Neuronal stem cell (in vitro differentiated cells): ENCODE measurements at regions not wholly inside any gene's neighbourhood (a gene's known extent, or its start where the extent isn't known, plus 50 kb on each side); places are given as distances from the start of the nearest gene placed in this dataset.

Source experiments
- DNase-seq: peaks from one replicate; pipeline ENCODE4 v3.0.0-alpha.2; 2013; ENCODE audit warnings: low spot score
- H2AFZ ChIP-seq: one replicate; pipeline ENCODE4 v1.6.1; 2013; ENCODE audit warnings: mild to moderate bottlenecking, low read length, inconsistent platforms
- H2AK5ac ChIP-seq: 2 replicates; pipeline ENCODE4 v1.6.1; 2013; ENCODE audit warnings: low read depth, mild to moderate bottlenecking, inconsistent platforms, low read length, moderate library complexity, mixed read lengths
- H2BK120ac ChIP-seq: 2 replicates; pipeline ENCODE4 v1.6.1; 2013; ENCODE audit warnings: low read depth, mild to moderate bottlenecking, inconsistent platforms, low read length, moderate library complexity, mixed read lengths
- H2BK12ac ChIP-seq: one replicate; pipeline ENCODE4 v1.6.1; 2013; ENCODE audit warnings: low read length, inconsistent platforms
- H2BK15ac ChIP-seq: 2 replicates; pipeline ENCODE4 v1.6.1; 2013; ENCODE audit warnings: mild to moderate bottlenecking, low read length, inconsistent platforms, mixed read lengths
- H2BK5ac ChIP-seq: one replicate; pipeline ENCODE4 v1.6.1; 2013; ENCODE audit warnings: inconsistent platforms, mild to moderate bottlenecking, low read length, moderate library complexity
- H3K14ac ChIP-seq: one replicate; pipeline ENCODE4 v1.6.1; 2013; ENCODE audit warnings: low read length, inconsistent platforms
- H3K18ac ChIP-seq: 2 replicates; pipeline ENCODE4 v1.6.1; 2013; ENCODE audit warnings: low read length, inconsistent platforms
- H3K23ac ChIP-seq: 2 replicates; pipeline ENCODE4 v1.6.1; 2013; ENCODE audit warnings: low read depth, mild to moderate bottlenecking, mixed read lengths, low read length, inconsistent platforms; ENCODE audit not compliant: poor library complexity
- H3K27ac ChIP-seq: replicated peaks from 3 replicates; pipeline ENCODE4 v1.5.1; 2013; ENCODE audit warnings: low read length, inconsistent platforms
- H3K27me3 ChIP-seq, 3 experiments: 2 replicates each; pipeline ENCODE4 v1.6.1; 2013; ENCODE audit warnings: low read length in 3 of 3, mild to moderate bottlenecking in 2 of 3, inconsistent platforms in 1 of 3, low read depth in 1 of 3, mixed read lengths in 1 of 3, moderate library complexity in 1 of 3; ENCODE audit not compliant: control insufficient read depth in 3 of 3, insufficient read depth in 3 of 3
- H3K36me3 ChIP-seq, 2 donors: replicated peaks in 1 of 2; 2 replicates each; pipeline ENCODE4 v1.6.1; 2013; ENCODE audit warnings: low read length in 2 of 2; ENCODE audit not compliant: control insufficient read depth in 2 of 2, insufficient read depth in 2 of 2
- H3K4ac ChIP-seq: 2 replicates; pipeline ENCODE4 v1.6.1; 2013; ENCODE audit warnings: inconsistent platforms, mild to moderate bottlenecking, low read length, moderate library complexity
- H3K4me1 ChIP-seq, 2 donors: 1 replicate in 1 of 2; 2 replicates in 1 of 2; pipeline ENCODE4 v1.6.1; 2013; ENCODE audit warnings: low read length in 2 of 2, low read depth in 1 of 2; ENCODE audit not compliant: control insufficient read depth in 2 of 2, insufficient read depth in 1 of 2
- H3K4me2 ChIP-seq: one replicate; pipeline ENCODE4 v1.6.1; 2013; ENCODE audit warnings: mild to moderate bottlenecking, low read length, inconsistent platforms; ENCODE audit not compliant: insufficient read depth, poor library complexity, severe bottlenecking
- H3K4me3 ChIP-seq, 2 donors: 2 replicates each; pipeline ENCODE4 v1.5.1; 2013; ENCODE audit warnings: low read length in 2 of 2, mild to moderate bottlenecking in 2 of 2, inconsistent platforms in 1 of 2, moderate library complexity in 1 of 2
- H3K79me1 ChIP-seq: one replicate; pipeline ENCODE4 v1.6.1; 2013; ENCODE audit warnings: low read depth, mild to moderate bottlenecking, inconsistent platforms, low read length, moderate library complexity
- H3K9ac ChIP-seq: one replicate; pipeline ENCODE4 v1.6.1; 2013; ENCODE audit warnings: mild to moderate bottlenecking, low read depth, low read length, inconsistent platforms; ENCODE audit not compliant: poor library complexity
- H3K9me3 ChIP-seq, 2 donors: replicated peaks in 1 of 2; 2 replicates each; pipeline versions ENCODE3 to v1.6.1; 2013; ENCODE audit warnings: low read length in 2 of 2, mild to moderate bottlenecking in 2 of 2, inconsistent platforms in 1 of 2, low read depth in 1 of 2, mixed read lengths in 1 of 2, moderate library complexity in 1 of 2; ENCODE audit not compliant: control insufficient read depth in 2 of 2, insufficient read depth in 1 of 2
- H4K8ac ChIP-seq: one replicate; pipeline ENCODE4 v1.6.1; 2013; ENCODE audit warnings: low read depth, mild to moderate bottlenecking, inconsistent platforms, low read length, moderate library complexity
- H4K91ac ChIP-seq: one replicate; pipeline ENCODE4 v1.6.1; 2013; ENCODE audit warnings: low read length, low read depth, mild to moderate bottlenecking, inconsistent platforms; ENCODE audit not compliant: poor library complexity
- WGBS, 2 donors: extraction: QIAGEN DNeasy Blood & Tissue Kit; methylation state at CpG; one replicate each; pipeline ENCODE4 v1.1.7; 2013; ENCODE audit warnings: missing lambda C conversion rate in 2 of 2, mixed read lengths in 1 of 2; ENCODE audit not compliant: insufficient read length in 2 of 2, insufficient replicate concordance in 1 of 2; ENCODE audit errors: extremely low coverage in 2 of 2; 5-methylcytosine and 5-hydroxymethylcytosine counted together

DNA sequence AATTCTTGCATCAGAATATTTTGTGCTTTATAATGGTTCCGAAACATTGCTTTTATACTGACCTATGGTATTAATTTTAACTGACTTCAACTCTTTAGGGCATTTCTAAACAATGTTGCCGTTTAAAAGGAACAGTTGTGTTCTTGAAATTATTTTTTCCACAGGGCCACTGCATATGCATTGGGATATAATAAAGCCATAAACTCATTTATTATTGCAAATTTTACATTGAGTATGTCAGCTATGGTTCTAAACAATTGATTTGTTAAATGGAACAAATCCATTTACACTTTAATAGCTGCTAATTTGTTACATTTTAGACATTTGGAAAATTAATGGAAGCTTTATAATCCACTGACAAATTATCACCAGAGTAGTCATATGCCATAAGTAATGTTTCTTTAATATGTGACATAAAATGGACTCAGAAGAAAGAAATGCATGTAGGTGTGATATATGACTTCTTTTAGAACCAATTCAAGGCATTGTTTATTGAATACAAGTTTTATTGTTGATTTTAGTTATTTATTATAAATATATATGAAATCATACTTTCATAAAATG lies 553.3 kb downstream of the TLL1 start:
- Histone ChIP-seq H2BK5ac (no peak overlapping the region), H2BK12ac (no peak overlapping the region), H2AK5ac (no peak overlapping the region), H3K18ac (no peak overlapping the region), H3K9ac (no peak overlapping the region), H3K79me1 (no peaks in the 10 kb centered on the region), H3K4me2 (no peak overlapping the region), H3K4me3 (no peak overlapping the region), H3K4me1 (no peaks in the 10 kb centered on the region), H2BK15ac (no peak overlapping the region), H3K4ac (no peak overlapping the region), H3K9me3 (no peaks in the 10 kb centered on the region), H3K36me3 (no peaks in the 10 kb centered on the region), H4K8ac (no peak overlapping the region), H3K23ac (no peak overlapping the region), H2AFZ (no peak overlapping the region), H3K14ac (no peak overlapping the region), H4K91ac (no peak overlapping the region), H3K27me3 (no peaks in the 10 kb centered on the region), H2BK120ac (no peak overlapping the region), H3K27ac (no peak overlapping the region)
- DNase-seq, result no peak
- WGBS, 2 donors, result no CpG with 5 or more reads among the region's 2 CpGs

DNA sequence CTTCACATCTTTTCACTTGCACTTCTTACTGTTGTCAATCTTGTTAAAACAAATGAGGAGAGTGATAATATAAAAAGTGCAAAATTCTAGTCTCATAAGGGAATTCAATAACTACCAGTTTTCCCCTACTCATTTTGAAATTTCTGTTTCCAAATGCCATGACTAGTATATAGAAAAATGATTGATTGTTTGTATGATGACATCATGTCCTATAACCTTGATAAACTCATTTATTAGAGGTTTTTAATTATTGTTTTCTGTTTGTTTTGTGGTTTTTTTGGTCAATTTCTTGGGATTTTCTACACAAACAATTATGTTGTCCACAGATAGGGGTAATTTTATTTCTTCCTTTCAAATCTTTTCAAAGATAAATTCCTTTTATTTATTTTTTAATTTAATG lies 559.1 kb downstream of the TLL1 start:
- Histone ChIP-seq H2AFZ (no peak overlapping the region), H3K9me3 (no peaks in the 10 kb centered on the region), H3K27me3 (no peaks in the 10 kb centered on the region), H2AK5ac (no peak overlapping the region), H3K27ac (no peak overlapping the region), H3K14ac (no peak overlapping the region), H2BK15ac (no peak overlapping the region), H3K79me1 (no peaks in the 10 kb centered on the region), H3K9ac (no peak overlapping the region), H2BK5ac (no peak overlapping the region), H4K8ac (no peak overlapping the region), H3K4me2 (no peak overlapping the region), H3K18ac (no peak overlapping the region), H3K36me3 (no peaks in the 10 kb centered on the region), H4K91ac (no peak overlapping the region), H3K4ac (no peak overlapping the region), H3K4me3 (no peak overlapping the region), H2BK12ac (no peak overlapping the region), H2BK120ac (no peak overlapping the region), H3K23ac (no peak overlapping the region), H3K4me1 (no peaks in the 10 kb centered on the region)
- DNase-seq, result no peak

- no peak overlapping the region for H3K4me3 ChIP-seq
Measured at GRCh38 chr4:166432842-166433241, 559.8 kb downstream of the TLL1 start.

GRCh38 chr4:166435449-166435848 lies 562.4 kb downstream of the TLL1 start:
- WGBS, 2 donors, result no CpG with 5 or more reads among the region's 1 CpG

More at GRCh38 chr4:166432842-166433241, 559.8 kb downstream of the TLL1 start:
- H3K18ac ChIP-seq, result no peak overlapping the region
- H4K8ac ChIP-seq, result no peak overlapping the region
- no peak overlapping the region for H2AK5ac ChIP-seq
- H3K36me3 ChIP-seq, result no peaks in the 10 kb centered on the region
- H2BK120ac ChIP-seq, result no peak overlapping the region
- no peak overlapping the region for H3K14ac ChIP-seq
- H3K4me1 ChIP-seq, result no peaks in the 10 kb centered on the region
- no peak overlapping the region for H2AFZ ChIP-seq
- H3K9ac ChIP-seq, result no peak overlapping the region
- no peak overlapping the region for H3K23ac ChIP-seq
- no peak overlapping the region for H3K4ac ChIP-seq
- H3K79me1 ChIP-seq, result no peaks in the 10 kb centered on the region
- no peak overlapping the region for H3K4me2 ChIP-seq
- no peak for DNase-seq
- H2BK15ac ChIP-seq, result no peak overlapping the region
- H3K27me3 ChIP-seq, result no peaks in the 10 kb centered on the region
- no peaks in the 10 kb centered on the region for H3K9me3 ChIP-seq
- H2BK12ac ChIP-seq, result no peak overlapping the region
- no peak overlapping the region for H4K91ac ChIP-seq
- H3K27ac ChIP-seq, result no peak overlapping the region
- H2BK5ac ChIP-seq, result no peak overlapping the region

More at GRCh38 chr4:166435449-166435848, 562.4 kb downstream of the TLL1 start:
- Histone ChIP-seq H3K9me3 (no peaks in the 10 kb centered on the region), H4K91ac (no peak overlapping the region), H4K8ac (no peak overlapping the region), H3K4me1 (no peaks in the 10 kb centered on the region), H2AK5ac (no peak overlapping the region), H3K27me3 (no peaks in the 10 kb centered on the region), H3K18ac (no peak overlapping the region), H2BK5ac (no peak overlapping the region), H2BK15ac (no peak overlapping the region), H2AFZ (no peak overlapping the region), H3K4me3 (no peak overlapping the region), H3K4ac (no peak overlapping the region), H3K9ac (no peak overlapping the region), H3K27ac (no peak overlapping the region), H3K14ac (no peak overlapping the region), H2BK120ac (no peak overlapping the region), H3K4me2 (no peak overlapping the region), H3K79me1 (no peaks in the 10 kb centered on the region), H2BK12ac (no peak overlapping the region), H3K23ac (no peak overlapping the region), H3K36me3 (no peaks in the 10 kb centered on the region)
- DNase-seq, result no peak
